ENCODE measurements at regions not wholly inside any gene's neighbourhood (a gene's known extent, or its start where the extent isn't known, plus 50 kb on each side); places are given as distances from the start of the nearest gene placed in this dataset.

- TF ChIP-seq FOSL1 (IDR thresholded peaks at IDR 0.05; ENCODE audit: low read depth): no peak
- TF ChIP-seq CTCF (IDR thresholded peaks at IDR 0.05 in 2 of 3, conservative IDR thresholded peaks at IDR 0.05 in 1 of 3; ENCODE audit: borderline replicate concordance in 1 of 3, insufficient read depth in 1 of 3, low read depth in 2 of 3, low read length in 2 of 3): no peak
Measured at GRCh38 chr13:84845907-84846619, 953.2 kb downstream of the SLITRK6 start.

All from HCT116 (cell line).